Smooth muscle cell (in vitro differentiated cells): ENCODE measurements at regions not wholly inside any gene's neighbourhood (a gene's known extent, or its start where the extent isn't known, plus 50 kb on each side); places are given as distances from the start of the nearest gene placed in this dataset.

Source experiments
- DNase-seq: peaks from one replicate; lab custom pipeline; 2025; ENCODE audit not compliant: unreplicated experiment; lab: John Stamatoyannopoulos, UW
- H2AFZ ChIP-seq: fragments of 200-600 bp; sonication (generic); 2 replicates; pipeline ENCODE4 v1.6.0; 2016; ENCODE audit warnings: antibody characterized with exemption, low read depth, mild to moderate bottlenecking
- H3F3A ChIP-seq: fragments of 200-600 bp; sonication (generic); 2 replicates; pipeline ENCODE4 v1.6.0; 2017; ENCODE audit warnings: antibody characterized with exemption, low read depth
- H3K27ac ChIP-seq: fragments of 200-600 bp; sonication (generic); 2 replicates; pipeline ENCODE4 v1.5.1; 2016; ENCODE audit warnings: low read depth, mild to moderate bottlenecking
- H3K27me3 ChIP-seq: fragments of 200-600 bp; sonication (generic); 2 replicates; pipeline ENCODE4 v1.6.1; 2016; ENCODE audit warnings: low read depth, mild to moderate bottlenecking
- H3K36me3 ChIP-seq: fragments of 200-600 bp; sonication (generic); 2 replicates; pipeline ENCODE4 v1.5.1; 2016; ENCODE audit warnings: low read depth
- H3K4me1 ChIP-seq: fragments of 200-600 bp; sonication (generic); 2 replicates; pipeline ENCODE4 v1.5.1; 2016; ENCODE audit warnings: low read depth
- H3K4me2 ChIP-seq: fragments of 200-600 bp; sonication (generic); 2 replicates; pipeline ENCODE4 v1.6.0; 2016; ENCODE audit warnings: mild to moderate bottlenecking
- H3K4me3 ChIP-seq: fragments of 200-600 bp; sonication (generic); 2 replicates; pipeline ENCODE4 v1.5.1; 2016; ENCODE audit warnings: mild to moderate bottlenecking
- H3K79me2 ChIP-seq: fragments of 200-600 bp; sonication (generic); 2 replicates; pipeline ENCODE4 v1.6.0; 2016; ENCODE audit warnings: low read depth, mild to moderate bottlenecking
- H3K9ac ChIP-seq: fragments of 200-600 bp; sonication (generic); 2 replicates; pipeline ENCODE4 v1.6.0; 2016; ENCODE audit warnings: low read depth
- H3K9me3 ChIP-seq: fragments of 200-600 bp; sonication (generic); replicated peaks from 2 replicates; pipeline ENCODE4 v1.5.1; 2016; ENCODE audit warnings: low read depth
- H4K20me1 ChIP-seq: fragments of 200-600 bp; sonication (generic); 2 replicates; pipeline ENCODE4 v1.6.0; 2016; ENCODE audit warnings: low read depth
- WGBS: methylation state at CpG from one replicate; pipeline ENCODE4 v1.1.7; 2016; ENCODE audit warnings: low lambda C conversion rate; 5-methylcytosine and 5-hydroxymethylcytosine counted together
- TF ChIP-seq, protein P1 (sequence below): fragments of 200-600 bp; sonication (generic); IDR thresholded peaks from 2 replicates; pipeline ENCODE4 v1.5.1; 2017; ENCODE audit warnings: borderline replicate concordance, mild to moderate bottlenecking, antibody characterized with exemption; ENCODE audit not compliant: insufficient read depth, poor library complexity, severe bottlenecking

DNA sequence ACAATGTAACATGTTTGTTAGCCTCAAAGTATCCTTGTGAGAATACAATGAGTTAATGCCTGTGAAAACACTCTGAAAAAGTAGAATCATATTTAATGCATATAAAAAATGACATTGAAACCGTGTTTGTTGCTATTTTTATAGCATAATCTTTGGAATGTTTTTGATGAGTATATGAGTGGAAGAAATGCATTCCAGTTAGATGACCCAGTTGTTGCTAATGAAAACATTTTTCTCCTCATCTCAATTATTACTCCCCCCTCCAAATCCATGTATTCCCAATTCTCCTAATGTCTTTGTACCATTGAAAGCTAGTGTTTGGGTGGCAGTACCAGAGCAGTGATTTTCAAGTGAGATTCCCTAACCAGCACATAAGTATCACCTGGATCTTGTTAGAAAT is 67.1 kb upstream of the DSEL start:
- no peaks in the 10 kb centered on the region for H3K27me3 ChIP-seq
- no peaks in the 10 kb centered on the region for H3F3A ChIP-seq
- H3K79me2 ChIP-seq, result no peaks in the 10 kb centered on the region
- H4K20me1 ChIP-seq, result no peaks in the 10 kb centered on the region
- 48% methylated on average over 1 of the region's 1 CpG for WGBS
- TF ChIP-seq, protein P1, sequence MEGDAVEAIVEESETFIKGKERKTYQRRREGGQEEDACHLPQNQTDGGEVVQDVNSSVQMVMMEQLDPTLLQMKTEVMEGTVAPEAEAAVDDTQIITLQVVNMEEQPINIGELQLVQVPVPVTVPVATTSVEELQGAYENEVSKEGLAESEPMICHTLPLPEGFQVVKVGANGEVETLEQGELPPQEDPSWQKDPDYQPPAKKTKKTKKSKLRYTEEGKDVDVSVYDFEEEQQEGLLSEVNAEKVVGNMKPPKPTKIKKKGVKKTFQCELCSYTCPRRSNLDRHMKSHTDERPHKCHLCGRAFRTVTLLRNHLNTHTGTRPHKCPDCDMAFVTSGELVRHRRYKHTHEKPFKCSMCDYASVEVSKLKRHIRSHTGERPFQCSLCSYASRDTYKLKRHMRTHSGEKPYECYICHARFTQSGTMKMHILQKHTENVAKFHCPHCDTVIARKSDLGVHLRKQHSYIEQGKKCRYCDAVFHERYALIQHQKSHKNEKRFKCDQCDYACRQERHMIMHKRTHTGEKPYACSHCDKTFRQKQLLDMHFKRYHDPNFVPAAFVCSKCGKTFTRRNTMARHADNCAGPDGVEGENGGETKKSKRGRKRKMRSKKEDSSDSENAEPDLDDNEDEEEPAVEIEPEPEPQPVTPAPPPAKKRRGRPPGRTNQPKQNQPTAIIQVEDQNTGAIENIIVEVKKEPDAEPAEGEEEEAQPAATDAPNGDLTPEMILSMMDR, result no peak
- H3K9ac ChIP-seq, result no peak overlapping the region
- no peak overlapping the region for H2AFZ ChIP-seq
- no peaks in the 10 kb centered on the region for H3K9me3 ChIP-seq
- no peaks in the 10 kb centered on the region for H3K36me3 ChIP-seq
- H3K4me2 ChIP-seq, result no peak overlapping the region
- no peak for DNase-seq
- no peak overlapping the region for H3K4me3 ChIP-seq
- H3K4me1 ChIP-seq, result no peaks in the 10 kb centered on the region
- no peak overlapping the region for H3K27ac ChIP-seq

DNA sequence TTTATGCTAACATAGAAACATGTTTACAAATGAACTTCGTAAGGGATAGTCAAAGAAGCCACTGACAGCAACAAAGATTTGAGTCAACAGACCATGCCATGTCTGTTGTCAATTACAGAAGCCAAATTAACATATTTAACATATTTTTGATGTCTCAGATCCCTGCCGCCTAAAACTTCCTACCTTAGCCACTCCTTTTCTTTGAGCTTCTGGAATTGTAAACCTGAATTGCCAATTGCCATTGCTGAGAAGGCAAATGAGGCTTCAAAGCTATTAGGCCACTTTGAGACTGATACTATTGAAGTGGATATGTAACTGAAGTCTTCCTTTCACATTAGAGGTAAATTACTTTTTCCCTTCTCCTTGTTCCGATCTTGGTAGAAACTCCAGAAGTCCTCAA is 66.0 kb upstream of the DSEL start:
- no peaks in the 10 kb centered on the region for H3K4me1 ChIP-seq
- H3K9ac ChIP-seq, result no peak overlapping the region
- H3K27me3 ChIP-seq, result no peaks in the 10 kb centered on the region
- no peaks in the 10 kb centered on the region for H4K20me1 ChIP-seq
- TF ChIP-seq, protein P1, result no peak
- DNase-seq, result no peak
- H3K36me3 ChIP-seq, result no peaks in the 10 kb centered on the region
- no peak overlapping the region for H3K4me3 ChIP-seq
- H2AFZ ChIP-seq, result no peak overlapping the region
- no peaks in the 10 kb centered on the region for H3K79me2 ChIP-seq
- WGBS, result 35% methylated on average over 3 of the region's 3 CpGs
- no peak overlapping the region for H3K4me2 ChIP-seq
- no peaks in the 10 kb centered on the region for H3F3A ChIP-seq
- H3K27ac ChIP-seq, result no peak overlapping the region
- H3K9me3 ChIP-seq, result no peaks in the 10 kb centered on the region

DNA sequence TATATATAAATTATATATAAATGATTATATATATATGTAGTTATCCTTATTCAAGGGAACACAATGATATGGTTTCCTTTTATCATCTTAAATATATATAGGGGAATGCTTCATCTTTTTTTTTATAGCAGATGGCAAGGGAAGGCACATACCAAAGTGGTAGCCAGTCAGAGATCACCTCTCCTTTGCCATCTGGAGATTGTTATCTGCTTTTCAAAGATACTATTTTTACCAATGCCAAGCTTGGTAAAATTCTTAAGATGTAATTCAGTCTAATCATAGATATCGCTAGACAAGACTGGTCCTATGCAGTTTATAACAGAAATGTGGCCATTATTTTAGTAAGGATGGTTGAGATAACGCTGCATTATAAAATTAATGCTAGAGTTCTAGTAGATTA is 64.7 kb upstream of the DSEL start:
- TF ChIP-seq, protein P1, result no peak
- WGBS, result 91% methylated on average over 2 of the region's 2 CpGs
- no peaks in the 10 kb centered on the region for H3K9me3 ChIP-seq
- no peaks in the 10 kb centered on the region for H3K4me1 ChIP-seq
- no peak overlapping the region for H3K9ac ChIP-seq
- no peak overlapping the region for H3K4me3 ChIP-seq
- H4K20me1 ChIP-seq, result no peaks in the 10 kb centered on the region
- H3K36me3 ChIP-seq, result no peaks in the 10 kb centered on the region
- no peaks in the 10 kb centered on the region for H3K27me3 ChIP-seq
- H3K4me2 ChIP-seq, result no peak overlapping the region
- H3K27ac ChIP-seq, result no peak overlapping the region
- no peak overlapping the region for H2AFZ ChIP-seq
- no peaks in the 10 kb centered on the region for H3F3A ChIP-seq
- no peak for DNase-seq
- H3K79me2 ChIP-seq, result no peaks in the 10 kb centered on the region

DNA sequence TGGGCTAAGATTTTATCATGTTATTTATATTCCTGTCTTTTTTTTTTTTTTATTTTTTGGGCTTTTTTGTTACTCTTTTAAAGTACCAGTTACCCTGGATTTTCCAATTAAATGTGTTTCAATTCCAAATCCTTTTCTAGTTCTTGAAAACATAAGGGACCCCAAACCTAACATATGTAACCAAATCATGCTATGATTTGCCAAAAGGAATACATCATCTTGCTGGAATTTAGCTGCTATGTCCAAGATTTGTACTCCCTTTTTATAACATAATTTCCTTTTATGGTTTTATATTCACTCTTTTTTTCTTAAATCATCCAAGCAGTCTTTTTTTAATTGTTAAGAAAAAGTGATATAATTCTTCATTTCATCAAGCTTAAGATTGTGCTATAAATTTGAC is 60.9 kb upstream of the DSEL start:
- no peaks in the 10 kb centered on the region for H3K9me3 ChIP-seq
- DNase-seq, result no peak

More for the DNA sequence above, 60.9 kb upstream of the DSEL start:
- no peaks in the 10 kb centered on the region for H3K27me3 ChIP-seq
- no peak overlapping the region for H3K4me2 ChIP-seq
- no peaks in the 10 kb centered on the region for H3K79me2 ChIP-seq
- no peak overlapping the region for H2AFZ ChIP-seq
- H3K27ac ChIP-seq, result no peak overlapping the region
- no peak overlapping the region for H3K9ac ChIP-seq
- no peaks in the 10 kb centered on the region for H3F3A ChIP-seq
- H3K36me3 ChIP-seq, result no peaks in the 10 kb centered on the region
- no peaks in the 10 kb centered on the region for H3K4me1 ChIP-seq
- H3K4me3 ChIP-seq, result no peak overlapping the region
- H4K20me1 ChIP-seq, result no peaks in the 10 kb centered on the region
- TF ChIP-seq, protein P1, result no peak
